HepG2 (cell line): ENCODE measurements at regions not wholly inside any gene's neighbourhood (a gene's known extent, or its start where the extent isn't known, plus 50 kb on each side); places are given as distances from the start of the nearest gene placed in this dataset.

ENCODE experiments used
- ATAC-seq: fragments of 200-7000 bp; cut with Tn5 transposase; 3 replicates; pipeline ENCODE4 v1.9.1; 2020; ENCODE audit warnings: mild to moderate bottlenecking, moderate library complexity
- BruUV-seq: library from RNA; stranded (reverse); fragments of 400-500 nt; replicated peaks from 2 replicates; lab custom pipeline; 2021; lab: Mats Ljungman, UMichigan
- CTCF ChIA-PET: fragments of 300-600 bp; formaldehyde crosslinking; extraction: SDS; loops from one replicate; lab custom pipeline; 2021; ENCODE audit warnings: low total read pairs, inconsistent platforms, low intra/inter-chr PET ratio; lab: Yijun Ruan, JAX
- POLR2A ChIA-PET: fragments of 350-600 bp; sonication (Branson Sonifier 250); formaldehyde crosslinking; loops from one replicate; lab custom pipeline; 2020; ENCODE audit warnings: antibody characterized with exemption, inconsistent platforms; lab: Yijun Ruan, JAX
- DNase-seq: peaks from one replicate; pipeline ENCODE4 v3.0.0-alpha.2; 2015; ENCODE audit warnings: low spot score
- FAIRE-seq: peaks from 3 replicates; lab custom pipeline; 2011; peaks lifted over from hg19 to GRCh38; lab: Jason Lieb, UNC
- H2AFZ ChIP-seq: one replicate; pipeline ENCODE4 v1.6.1; 2011; ENCODE audit warnings: low read length, inconsistent platforms
- H3K27ac ChIP-seq: fragments of 300-600 bp; 3 replicates; pipeline ENCODE4 v1.8.0; 2011; ENCODE audit warnings: mixed run types, mild to moderate bottlenecking, mixed read lengths, low read length, inconsistent platforms; ENCODE audit not compliant: insufficient read depth; ENCODE audit errors: extremely low read length
- H3K27me3 ChIP-seq, 2 experiments: fragments of 200-600 bp in 1 of 2; 2 replicates in 1 of 2; 3 replicates in 1 of 2; pipeline versions ENCODE4 v1.6.0 to v1.8.0; 2011; ENCODE audit warnings: low read length in 2 of 2, mild to moderate bottlenecking in 2 of 2, moderate library complexity in 2 of 2, inconsistent platforms in 1 of 2; ENCODE audit not compliant: insufficient read depth in 2 of 2, control insufficient read depth in 1 of 2
- H3K36me3 ChIP-seq, 2 experiments: fragments of 200-600 bp in 1 of 2; replicated peaks in 1 of 2; 2 replicates in 1 of 2; 3 replicates in 1 of 2; pipeline versions ENCODE4 v1.5.1 to v1.8.0; 2011; ENCODE audit warnings: low read length in 2 of 2, inconsistent platforms in 1 of 2; ENCODE audit not compliant: insufficient read depth in 2 of 2, control insufficient read depth in 1 of 2
- H3K4me1 ChIP-seq: 2 replicates; pipeline ENCODE4 v1.5.1; 2012; ENCODE audit warnings: low read length, inconsistent platforms; ENCODE audit not compliant: insufficient read depth
- H3K4me2 ChIP-seq: 2 replicates; pipeline ENCODE4 v1.6.0; 2011; ENCODE audit warnings: low read depth, low read length, inconsistent platforms
- H3K4me3 ChIP-seq, 3 experiments: fragments of 200-600 bp in 1 of 3; sonication (generic), shearing (Covaris generic) in 1 of 3; replicated peaks in 1 of 3; 2 replicates each; pipeline ENCODE4 v1.5.1; 2011 to 2016; ENCODE audit warnings: low read length in 3 of 3, inconsistent platforms in 2 of 3, low read depth in 2 of 3, mild to moderate bottlenecking in 2 of 3, control low read depth in 1 of 3, mixed read lengths in 1 of 3; ENCODE audit not compliant: insufficient read depth in 1 of 3
- H3K79me2 ChIP-seq: one replicate; pipeline ENCODE4 v1.6.1; 2011; ENCODE audit warnings: low read length, inconsistent platforms; ENCODE audit not compliant: insufficient read depth
- H3K9ac ChIP-seq: 2 replicates; pipeline ENCODE4 v1.6.0; 2011; ENCODE audit warnings: mild to moderate bottlenecking, low read depth, low read length, inconsistent platforms; ENCODE audit not compliant: insufficient read depth
- H3K9me3 ChIP-seq: 2 replicates; pipeline ENCODE4 v1.5.1; 2012; ENCODE audit warnings: mild to moderate bottlenecking, low read length
- H4K20me1 ChIP-seq: 2 replicates; pipeline ENCODE4 v1.6.0; 2011; ENCODE audit warnings: inconsistent platforms, mild to moderate bottlenecking, low read length, moderate library complexity; ENCODE audit not compliant: insufficient read depth
- BRCA1 ChIP-seq: sonication (generic); formaldehyde crosslinking; IDR thresholded peaks from 2 replicates; pipeline ENCODE4 v1.4.0; 2020; ENCODE audit warnings: missing genetic modification reagents
- CBX2 ChIP-seq, 2 experiments: fragments of 200-600 bp in 1 of 2; sonication (generic); formaldehyde crosslinking in 1 of 2; IDR thresholded peaks; 2 replicates each; pipeline versions ENCODE4 v1.7.0 to v1.8.1; 2018 to 2022; ENCODE audit warnings: low read depth in 2 of 2, low read length in 1 of 2, mild to moderate bottlenecking in 1 of 2, missing genetic modification reagents in 1 of 2
- IKZF1 ChIP-seq: fragments of 450-650 bp; IDR thresholded peaks from 2 replicates; pipeline ENCODE4 v1.7.1; 2016
- JDP2 ChIP-seq: sonication (generic); formaldehyde crosslinking; IDR thresholded peaks from 2 replicates; pipeline ENCODE4 v1.8.1; 2022; ENCODE audit warnings: missing genetic modification reagents, borderline replicate concordance
- MAF1 ChIP-seq: sonication (generic); formaldehyde crosslinking; IDR thresholded peaks from 2 replicates; pipeline ENCODE4 v1.5.0; 2020; ENCODE audit warnings: missing genetic modification reagents, borderline replicate concordance
- RFXANK ChIP-seq: IDR thresholded peaks from 2 replicates; pipeline ENCODE4 v1.6.1; 2016
- SMAD3 ChIP-seq: sonication (generic); formaldehyde crosslinking; IDR thresholded peaks from 2 replicates; pipeline ENCODE4 v1.4.0; 2020; ENCODE audit warnings: missing genetic modification reagents
- SMC3 ChIP-seq: IDR thresholded peaks from 2 replicates; pipeline ENCODE4 v1.6.1; 2011; ENCODE audit warnings: low read length, improper control_type of control experiment
- SOX5 ChIP-seq: IDR thresholded peaks from 2 replicates; pipeline ENCODE4 v1.6.1; 2016; ENCODE audit warnings: borderline replicate concordance
- TMF1 ChIP-seq: sonication (generic); formaldehyde crosslinking; IDR thresholded peaks from 2 replicates; pipeline ENCODE4 v1.8.1; 2022; ENCODE audit warnings: low read depth, missing genetic modification reagents
- ZNF20 ChIP-seq: sonication (generic); formaldehyde crosslinking; IDR thresholded peaks from 2 replicates; pipeline ENCODE4 v1.4.0; 2020; ENCODE audit warnings: mild to moderate bottlenecking, moderate library complexity, missing genetic modification reagents
- ZNF496 ChIP-seq: sonication (generic); formaldehyde crosslinking; IDR thresholded peaks from 2 replicates; pipeline ENCODE4 v1.8.1; 2023; ENCODE audit warnings: mild to moderate bottlenecking, moderate library complexity, missing genetic modification reagents; ENCODE audit not compliant: insufficient replicate concordance
- ZNF546 ChIP-seq: sonication (generic); formaldehyde crosslinking; conservative IDR thresholded peaks from 2 replicates; pipeline ENCODE4 v1.8.1; 2023; ENCODE audit warnings: mild to moderate bottlenecking, missing genetic modification reagents
- ZNF570 ChIP-seq: sonication (generic); formaldehyde crosslinking; IDR thresholded peaks from 2 replicates; pipeline ENCODE4 v1.4.0; 2020; ENCODE audit warnings: mild to moderate bottlenecking, missing genetic modification reagents, borderline replicate concordance
- ZXDC ChIP-seq: sonication (generic); formaldehyde crosslinking; IDR thresholded peaks from 2 replicates; pipeline ENCODE4 v1.5.0; 2020; ENCODE audit warnings: mild to moderate bottlenecking, missing genetic modification reagents
- WGBS: methylation state at CpG from one replicate; pipeline ENCODE4 v1.1.6; 2017; ENCODE audit warnings: low lambda C conversion rate; 5-methylcytosine and 5-hydroxymethylcytosine counted together
- in situ Hi-C: cut with HindIII; loops from 2 replicates; pipeline ENCODE4 v1.10.0; 2017; ENCODE audit warnings: low pct_unique_long_range_greater_than_20kb; ENCODE audit not compliant: extremely low pct_ligation_motif_present
- intact Hi-C: fragments of 100-400 bp; cut with micrococcal nuclease; formaldehyde crosslinking; loops from one replicate; pipeline ENCODE4 v1.10.0; 2022; ENCODE audit not compliant: unreplicated experiment
- TF ChIP-seq, protein P1 (sequence below): sonication (generic); formaldehyde crosslinking; IDR thresholded peaks from 2 replicates; pipeline ENCODE4 v1.4.0; 2020; ENCODE audit warnings: missing genetic modification reagents, borderline replicate concordance

DNA sequence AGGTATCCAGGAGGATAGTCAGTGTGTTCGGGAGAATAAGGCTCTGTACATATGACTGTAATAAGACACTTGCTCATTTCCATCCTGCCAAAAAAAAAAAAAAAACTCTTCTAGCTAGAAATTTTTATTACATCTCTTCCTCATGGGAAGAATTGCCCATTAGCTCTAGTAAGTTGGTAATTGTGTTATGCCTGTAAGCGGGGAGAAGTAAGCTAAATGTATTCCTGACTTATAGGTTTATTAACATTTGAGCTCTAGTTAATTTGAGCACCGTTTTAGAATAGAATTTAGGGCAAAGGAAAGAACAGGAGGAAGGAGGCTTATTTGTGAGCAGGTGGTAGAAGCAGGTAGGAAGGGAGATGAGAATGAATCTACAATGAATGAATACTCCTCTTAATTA lies 1210.6 kb downstream of the SORCS1 start:
- CTCF ChIA-PET: no interaction called here
- in situ Hi-C loops: no loop called here

GRCh38 chr10:105953056-105953455 lies 1211.5 kb downstream of the SORCS1 start:
- CTCF ChIA-PET: no interaction called here
- 25% methylated on average over 4 of the region's 4 CpGs for WGBS
- H3K27me3 ChIP-seq: no peaks in the 10 kb centered on the region
- intact Hi-C loops (no loop called here), in situ Hi-C loops (no loop called here)
- FAIRE-seq (no peak), ATAC-seq (no peak), DNase-seq (no peak)
- peaks cover 56% of the 10 kb centered on the region for H3K9me3 ChIP-seq
- no peak overlapping the region for H3K9ac ChIP-seq
- no peak overlapping the region for H3K27ac ChIP-seq
- no peaks in the 10 kb centered on the region for H4K20me1 ChIP-seq
- BruUV-seq: no TSS peak
- H2AFZ ChIP-seq: no peak overlapping the region
- POLR2A ChIA-PET: no interaction called here
- H3K36me3 ChIP-seq: no peaks in the 10 kb centered on the region
- no peak overlapping the region for H3K4me3 ChIP-seq
- no peak overlapping the region for H3K4me2 ChIP-seq
- H3K4me1 ChIP-seq: no peaks in the 10 kb centered on the region
- no peaks in the 10 kb centered on the region for H3K79me2 ChIP-seq
- TF ChIP-seq TMF1: no peak
- no peak for TF ChIP-seq RFXANK (CRISPR knock-in tag)
- no peak for TF ChIP-seq MAF1
- no peak for TF ChIP-seq SOX5 (CRISPR knock-in tag)
- TF ChIP-seq ZNF20 (CRISPR knock-in tag): no peak
- TF ChIP-seq SMC3: no peak
- TF ChIP-seq ZXDC (CRISPR knock-in tag): no peak
- no peak for TF ChIP-seq JDP2 (CRISPR knock-in tag)
- no peak for TF ChIP-seq IKZF1
- no peak for TF ChIP-seq BRCA1 (CRISPR knock-in tag)
- no peak for TF ChIP-seq ZNF570

More for the DNA sequence above, 1210.6 kb downstream of the SORCS1 start:
- no TSS peak for BruUV-seq
- TF ChIP-seq, protein P1, sequence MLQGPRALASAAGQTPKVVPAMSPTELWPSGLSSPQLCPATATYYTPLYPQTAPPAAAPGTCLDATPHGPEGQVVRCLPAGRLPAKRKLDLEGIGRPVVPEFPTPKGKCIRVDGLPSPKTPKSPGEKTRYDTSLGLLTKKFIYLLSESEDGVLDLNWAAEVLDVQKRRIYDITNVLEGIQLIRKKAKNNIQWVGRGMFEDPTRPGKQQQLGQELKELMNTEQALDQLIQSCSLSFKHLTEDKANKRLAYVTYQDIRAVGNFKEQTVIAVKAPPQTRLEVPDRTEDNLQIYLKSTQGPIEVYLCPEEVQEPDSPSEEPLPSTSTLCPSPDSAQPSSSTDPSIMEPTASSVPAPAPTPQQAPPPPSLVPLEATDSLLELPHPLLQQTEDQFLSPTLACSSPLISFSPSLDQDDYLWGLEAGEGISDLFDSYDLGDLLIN: no peak
- TF ChIP-seq ZNF546 (CRISPR knock-in tag) (no peak), CBX2 (IDR thresholded peaks at IDR 0.05; ENCODE audit: low read depth, low read length) (no peak), CBX2 (CRISPR knock-in tag; IDR thresholded peaks at IDR 0.05; ENCODE audit: low read depth) (no peak), SMAD3 (CRISPR knock-in tag) (no peak), ZNF496 (CRISPR knock-in tag) (no peak)
- Histone ChIP-seq H3K9me3 (peaks cover 55% of the 10 kb centered on the region), H3K79me2 (no peaks in the 10 kb centered on the region), H4K20me1 (no peaks in the 10 kb centered on the region), H3K4me2 (no peak overlapping the region), H2AFZ (no peak overlapping the region), H3K9ac (no peak overlapping the region), H3K4me1 (no peaks in the 10 kb centered on the region), H3K4me3 (no peak overlapping the region), H3K27me3 (no peaks in the 10 kb centered on the region), H3K27ac (no peak overlapping the region), H3K36me3 (no peaks in the 10 kb centered on the region)
- no peak for ATAC-seq
- intact Hi-C loops: no loop called here
- 24% methylated on average over 3 of the region's 3 CpGs for WGBS
- DNase-seq: no peak
- FAIRE-seq: no peak
- POLR2A ChIA-PET: no interaction called here
